Endothelial cell of umbilical vein (primary cell): ENCODE measurements at regions not wholly inside any gene's neighbourhood (a gene's known extent, or its start where the extent isn't known, plus 50 kb on each side); places are given as distances from the start of the nearest gene placed in this dataset.

ENCODE experiments used
- BruUV-seq: library from RNA; stranded (reverse); fragments of 400-500 nt; replicated peaks from 2 replicates; lab custom pipeline; 2021; lab: Mats Ljungman, UMichigan
- CTCF ChIA-PET: fragments of 300-600, 350-600 bp; sonication (Branson Sonifier 250); formaldehyde crosslinking; loops from one replicate; lab custom pipeline; 2021; ENCODE audit warnings: antibody characterized with exemption, inconsistent platforms; lab: Charles Lee
- POLR2A ChIA-PET: fragments of 300-600, 350-600 bp; sonication (Branson Sonifier 250); formaldehyde crosslinking; loops from one replicate; lab custom pipeline; 2021; ENCODE audit warnings: antibody characterized with exemption, inconsistent platforms; lab: Charles Lee
- DNase-seq: peaks from one replicate; pipeline ENCODE4 v3.0.0-alpha.2; 2011; ENCODE audit warnings: low read depth, low spot score
- FAIRE-seq: peaks from 2 replicates; lab custom pipeline; 2011; peaks lifted over from hg19 to GRCh38; lab: Jason Lieb, UNC
- H2AFZ ChIP-seq: 2 replicates; pipeline ENCODE4 v1.6.0; 2012; ENCODE audit warnings: low read depth, low read length, control low read depth, inconsistent platforms
- H3K27ac ChIP-seq: 2 replicates; pipeline ENCODE4 v1.5.1; 2011; ENCODE audit warnings: low read depth, mild to moderate bottlenecking, control low read depth, low read length, moderate library complexity; ENCODE audit not compliant: insufficient read depth
- H3K27me3 ChIP-seq, 2 experiments: 2 replicates each; pipeline versions ENCODE4 v1.6.0 to v1.6.1; 2011; ENCODE audit warnings: low read length in 2 of 2, mixed read lengths in 1 of 2; ENCODE audit not compliant: control insufficient read depth in 2 of 2, insufficient read depth in 2 of 2
- H3K36me3 ChIP-seq, 2 experiments: 2 replicates in 1 of 2; 3 replicates in 1 of 2; pipeline ENCODE4 v1.5.1; 2011; ENCODE audit warnings: low read length in 2 of 2, mild to moderate bottlenecking in 1 of 2, moderate library complexity in 1 of 2; ENCODE audit not compliant: control insufficient read depth in 2 of 2, insufficient read depth in 2 of 2; ENCODE audit errors: extremely low read depth in 1 of 2
- H3K4me1 ChIP-seq: 3 replicates; pipeline ENCODE4 v1.5.1; 2011; ENCODE audit warnings: mild to moderate bottlenecking, low read length; ENCODE audit not compliant: control insufficient read depth, insufficient read depth; ENCODE audit errors: extremely low read depth
- H3K4me2 ChIP-seq: 2 replicates; pipeline ENCODE4 v1.6.1; 2011; ENCODE audit warnings: low read length, control low read depth, mixed read lengths; ENCODE audit not compliant: insufficient read depth
- H3K4me3 ChIP-seq, 3 experiments: fragments of 200-600 bp in 1 of 3; sonication (generic), shearing (Covaris generic) in 1 of 3; replicated peaks in 1 of 3; 2 replicates each; pipeline ENCODE4 v1.5.1; 2011 to 2016; ENCODE audit warnings: control low read depth in 3 of 3, low read length in 3 of 3, mild to moderate bottlenecking in 2 of 3, inconsistent platforms in 1 of 3, low read depth in 1 of 3, moderate library complexity in 1 of 3; ENCODE audit not compliant: insufficient read depth in 1 of 3
- H3K79me2 ChIP-seq: 2 replicates; pipeline ENCODE4 v1.6.0; 2012; ENCODE audit warnings: low read length, inconsistent platforms; ENCODE audit not compliant: control insufficient read depth, insufficient read depth
- H3K9ac ChIP-seq: replicated peaks from 2 replicates; pipeline ENCODE3; 2011; ENCODE audit warnings: low read length, control low read depth; ENCODE audit not compliant: insufficient read depth; ENCODE audit errors: extremely low read depth
- H3K9me1 ChIP-seq: replicated peaks from 3 replicates; pipeline ENCODE4 v1.6.0; 2011; ENCODE audit warnings: mild to moderate bottlenecking, low read length; ENCODE audit not compliant: control insufficient read depth, insufficient read depth; ENCODE audit errors: extremely low read depth
- H3K9me3 ChIP-seq: replicated peaks from 2 replicates; pipeline ENCODE4 v1.5.1; 2012; ENCODE audit warnings: low read length, inconsistent platforms; ENCODE audit not compliant: control insufficient read depth, insufficient read depth
- H4K20me1 ChIP-seq: replicated peaks from 2 replicates; pipeline ENCODE3; 2011; ENCODE audit warnings: mild to moderate bottlenecking, low read length; ENCODE audit not compliant: control insufficient read depth, insufficient read depth; ENCODE audit errors: extremely low read depth
- EZH2 ChIP-seq: IDR thresholded peaks from 2 replicates; pipeline ENCODE4 v1.6.1; 2012; ENCODE audit warnings: borderline replicate concordance, low read depth, mild to moderate bottlenecking, moderate library complexity, low read length, inconsistent platforms; ENCODE audit not compliant: severe bottlenecking
- FOS ChIP-seq: IDR thresholded peaks from 2 replicates; pipeline ENCODE4 v1.6.1; 2011; ENCODE audit warnings: mild to moderate bottlenecking, low read length, moderate library complexity, borderline replicate concordance; ENCODE audit not compliant: insufficient read depth
- GATA2 ChIP-seq: IDR thresholded peaks from 2 replicates; pipeline ENCODE4 v1.7.0; 2011; ENCODE audit warnings: low read depth, mild to moderate bottlenecking, moderate library complexity, mixed read lengths, low read length; ENCODE audit not compliant: insufficient read length, insufficient read depth
- JUN ChIP-seq: IDR thresholded peaks from 2 replicates; pipeline ENCODE4 v1.6.1; 2011; ENCODE audit warnings: borderline replicate concordance, low read depth; ENCODE audit not compliant: insufficient read length, insufficient read depth
- MYC ChIP-seq: IDR thresholded peaks from one replicate; pipeline ENCODE4 v1.6.1; 2011; ENCODE audit warnings: mild to moderate bottlenecking, low read depth, low read length
- POLR2AphosphoS5 ChIP-seq: IDR thresholded peaks from 2 replicates; pipeline ENCODE4 v1.6.1; 2012; ENCODE audit warnings: low read depth, mild to moderate bottlenecking, control low read depth, low read length, moderate library complexity; ENCODE audit not compliant: insufficient read depth
- dilution Hi-C: fragments of 300-500 bp; cut with MboI; formaldehyde crosslinking; loops from one replicate; pipeline ENCODE4 v1.15.0; 2019; ENCODE audit warnings: low sequenced_read_pairs; ENCODE audit not compliant: extremely low pct_ligation_motif_present
- intact Hi-C: fragments of 100-400 bp; cut with micrococcal nuclease; formaldehyde crosslinking; loops from one replicate; pipeline ENCODE4 v1.10.0; 2022
- TF ChIP-seq, protein P1 (sequence below), 2 donors: IDR thresholded peaks; 1 replicate in 1 of 2; 2 replicates in 1 of 2; pipeline ENCODE4 v1.5.1; 2011; ENCODE audit warnings: low read length in 2 of 2, mild to moderate bottlenecking in 2 of 2, moderate library complexity in 2 of 2, control low read depth in 1 of 2, inconsistent platforms in 1 of 2, low read depth in 1 of 2; ENCODE audit not compliant: insufficient read depth in 1 of 2; ENCODE audit errors: extremely low read depth in 1 of 2
- TF ChIP-seq, protein P2 (sequence below): IDR thresholded peaks from 2 replicates; pipeline ENCODE4 v1.6.1; 2011; ENCODE audit not compliant: insufficient read depth, insufficient read length

DNA sequence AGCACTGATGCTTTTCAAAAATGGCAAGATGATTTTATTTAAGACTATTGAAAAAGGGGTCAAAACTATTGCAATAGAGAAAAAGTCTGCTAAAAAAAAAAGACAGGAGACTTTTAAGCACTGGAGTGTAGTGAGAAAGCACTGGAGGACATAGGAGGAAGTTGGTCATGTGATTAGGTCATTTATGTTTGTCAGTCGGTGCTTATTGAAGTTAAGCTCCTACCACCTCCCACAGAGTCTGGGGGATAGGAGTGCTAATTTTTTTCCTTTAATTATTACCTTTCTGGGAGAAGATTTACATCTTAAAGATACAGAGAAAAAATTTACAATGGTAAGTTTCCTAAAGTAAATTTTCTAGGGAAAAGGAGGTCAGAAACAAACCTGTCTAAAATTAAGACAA, 80.2 kb upstream of the TMEM229A start:
- no TSS peak for BruUV-seq
- Histone ChIP-seq H3K9ac (no peak overlapping the region), H3K4me1 (no peaks in the 10 kb centered on the region), H3K36me3 (no peaks in the 10 kb centered on the region), H3K79me2 (no peaks in the 10 kb centered on the region), H3K9me3 (no peaks in the 10 kb centered on the region), H2AFZ (no peak overlapping the region), H4K20me1 (no peaks in the 10 kb centered on the region), H3K27ac (no peak overlapping the region), H3K9me1 (no peaks in the 10 kb centered on the region), H3K4me2 (no peak overlapping the region), H3K4me3 (no peak overlapping the region), H3K27me3 (peaks cover 0 to 7% of the 10 kb centered on the region in 2 experiments)
- no peak for TF ChIP-seq MYC
- TF ChIP-seq EZH2, result no peak
- TF ChIP-seq JUN, result no peak
- TF ChIP-seq GATA2, result no peak
- TF ChIP-seq, protein P1, sequence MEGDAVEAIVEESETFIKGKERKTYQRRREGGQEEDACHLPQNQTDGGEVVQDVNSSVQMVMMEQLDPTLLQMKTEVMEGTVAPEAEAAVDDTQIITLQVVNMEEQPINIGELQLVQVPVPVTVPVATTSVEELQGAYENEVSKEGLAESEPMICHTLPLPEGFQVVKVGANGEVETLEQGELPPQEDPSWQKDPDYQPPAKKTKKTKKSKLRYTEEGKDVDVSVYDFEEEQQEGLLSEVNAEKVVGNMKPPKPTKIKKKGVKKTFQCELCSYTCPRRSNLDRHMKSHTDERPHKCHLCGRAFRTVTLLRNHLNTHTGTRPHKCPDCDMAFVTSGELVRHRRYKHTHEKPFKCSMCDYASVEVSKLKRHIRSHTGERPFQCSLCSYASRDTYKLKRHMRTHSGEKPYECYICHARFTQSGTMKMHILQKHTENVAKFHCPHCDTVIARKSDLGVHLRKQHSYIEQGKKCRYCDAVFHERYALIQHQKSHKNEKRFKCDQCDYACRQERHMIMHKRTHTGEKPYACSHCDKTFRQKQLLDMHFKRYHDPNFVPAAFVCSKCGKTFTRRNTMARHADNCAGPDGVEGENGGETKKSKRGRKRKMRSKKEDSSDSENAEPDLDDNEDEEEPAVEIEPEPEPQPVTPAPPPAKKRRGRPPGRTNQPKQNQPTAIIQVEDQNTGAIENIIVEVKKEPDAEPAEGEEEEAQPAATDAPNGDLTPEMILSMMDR (IDR thresholded peaks at IDR 0.05; ENCODE audit: extremely low read depth in 1 of 2, insufficient read depth in 1 of 2, low read depth in 1 of 2, low read length in 2 of 2), result no peak
- no peak for TF ChIP-seq POLR2AphosphoS5
- TF ChIP-seq, protein P2, sequence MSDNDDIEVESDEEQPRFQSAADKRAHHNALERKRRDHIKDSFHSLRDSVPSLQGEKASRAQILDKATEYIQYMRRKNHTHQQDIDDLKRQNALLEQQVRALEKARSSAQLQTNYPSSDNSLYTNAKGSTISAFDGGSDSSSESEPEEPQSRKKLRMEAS, result no peak
- no peak for TF ChIP-seq FOS
- DNase-seq, result no peak
- POLR2A ChIA-PET, result no interaction called here
- FAIRE-seq, result no peak
- intact Hi-C loops, result no loop called here
- CTCF ChIA-PET, result interaction anchor here (2.9 kb wide), 1 partner anchor 12 kb away, joined by 35 read pairs; no protein-coding TSS in a partner anchor
- dilution Hi-C loops, result no loop called here
